Smooth muscle cell (in vitro differentiated cells): ENCODE measurements at regions not wholly inside any gene's neighbourhood (a gene's known extent, or its start where the extent isn't known, plus 50 kb on each side); places are given as distances from the start of the nearest gene placed in this dataset.

Experiments
- DNase-seq: peaks from one replicate; lab custom pipeline; 2025; ENCODE audit not compliant: unreplicated experiment; lab: John Stamatoyannopoulos, UW
- H2AFZ ChIP-seq: fragments of 200-600 bp; sonication (generic); 2 replicates; pipeline ENCODE4 v1.6.0; 2016; ENCODE audit warnings: antibody characterized with exemption, low read depth, mild to moderate bottlenecking
- H3F3A ChIP-seq: fragments of 200-600 bp; sonication (generic); 2 replicates; pipeline ENCODE4 v1.6.0; 2017; ENCODE audit warnings: antibody characterized with exemption, low read depth
- H3K27ac ChIP-seq: fragments of 200-600 bp; sonication (generic); 2 replicates; pipeline ENCODE4 v1.5.1; 2016; ENCODE audit warnings: low read depth, mild to moderate bottlenecking
- H3K27me3 ChIP-seq: fragments of 200-600 bp; sonication (generic); 2 replicates; pipeline ENCODE4 v1.6.1; 2016; ENCODE audit warnings: low read depth, mild to moderate bottlenecking
- H3K36me3 ChIP-seq: fragments of 200-600 bp; sonication (generic); 2 replicates; pipeline ENCODE4 v1.5.1; 2016; ENCODE audit warnings: low read depth
- H3K4me1 ChIP-seq: fragments of 200-600 bp; sonication (generic); 2 replicates; pipeline ENCODE4 v1.5.1; 2016; ENCODE audit warnings: low read depth
- H3K4me2 ChIP-seq: fragments of 200-600 bp; sonication (generic); 2 replicates; pipeline ENCODE4 v1.6.0; 2016; ENCODE audit warnings: mild to moderate bottlenecking
- H3K4me3 ChIP-seq: fragments of 200-600 bp; sonication (generic); 2 replicates; pipeline ENCODE4 v1.5.1; 2016; ENCODE audit warnings: mild to moderate bottlenecking
- H3K79me2 ChIP-seq: fragments of 200-600 bp; sonication (generic); 2 replicates; pipeline ENCODE4 v1.6.0; 2016; ENCODE audit warnings: low read depth, mild to moderate bottlenecking
- H3K9ac ChIP-seq: fragments of 200-600 bp; sonication (generic); 2 replicates; pipeline ENCODE4 v1.6.0; 2016; ENCODE audit warnings: low read depth
- H3K9me3 ChIP-seq: fragments of 200-600 bp; sonication (generic); replicated peaks from 2 replicates; pipeline ENCODE4 v1.5.1; 2016; ENCODE audit warnings: low read depth
- H4K20me1 ChIP-seq: fragments of 200-600 bp; sonication (generic); 2 replicates; pipeline ENCODE4 v1.6.0; 2016; ENCODE audit warnings: low read depth
- CTCF ChIP-seq: fragments of 200-600 bp; sonication (generic); IDR thresholded peaks from 2 replicates; pipeline ENCODE4 v1.5.1; 2017; ENCODE audit warnings: borderline replicate concordance, mild to moderate bottlenecking, antibody characterized with exemption; ENCODE audit not compliant: insufficient read depth, poor library complexity, severe bottlenecking
- WGBS: methylation state at CpG from one replicate; pipeline ENCODE4 v1.1.7; 2016; ENCODE audit warnings: low lambda C conversion rate; 5-methylcytosine and 5-hydroxymethylcytosine counted together

GRCh38 chr3:25037049-25037547 is 391.0 kb upstream of the RARB start:
- Histone ChIP-seq H4K20me1 (no peaks in the 10 kb centered on the region), H3K4me2 (peak overlapping the region; percentile 63), H2AFZ (no peak overlapping the region), H3K9me3 (no peaks in the 10 kb centered on the region), H3K27me3 (no peaks in the 10 kb centered on the region), H3K4me3 (no peak overlapping the region), H3K27ac (no peak overlapping the region), H3K79me2 (no peaks in the 10 kb centered on the region), H3F3A (peaks cover 14% of the 10 kb centered on the region), H3K4me1 (peaks cover 6% of the 10 kb centered on the region), H3K9ac (no peak overlapping the region), H3K36me3 (no peaks in the 10 kb centered on the region)
- DNase-seq = no peak
- WGBS = 11% methylated on average over 6 of the region's 6 CpGs
- no peak for TF ChIP-seq CTCF

GRCh38 chr3:25038271-25038670 is 389.8 kb upstream of the RARB start:
- H3F3A ChIP-seq = peaks cover 14% of the 10 kb centered on the region
- H3K79me2 ChIP-seq = no peaks in the 10 kb centered on the region
- H3K4me1 ChIP-seq = peaks cover 6% of the 10 kb centered on the region
- no peak overlapping the region for H2AFZ ChIP-seq
- no peaks in the 10 kb centered on the region for H4K20me1 ChIP-seq
- peak overlapping the region; percentile 12 for H3K4me2 ChIP-seq
- H3K4me3 ChIP-seq = no peak overlapping the region
- H3K9ac ChIP-seq = no peak overlapping the region
- no peak overlapping the region for H3K27ac ChIP-seq
- no peaks in the 10 kb centered on the region for H3K36me3 ChIP-seq
- no peaks in the 10 kb centered on the region for H3K27me3 ChIP-seq
- H3K9me3 ChIP-seq = no peaks in the 10 kb centered on the region
- DNase-seq = no peak
- no peak for TF ChIP-seq CTCF

GRCh38 chr3:25038922-25039321 is 389.1 kb upstream of the RARB start:
- Histone ChIP-seq H3F3A (peaks cover 14% of the 10 kb centered on the region), H3K36me3 (no peaks in the 10 kb centered on the region), H3K27ac (no peak overlapping the region), H3K4me2 (peak overlapping the region; percentile 12), H3K9me3 (no peaks in the 10 kb centered on the region), H3K9ac (no peak overlapping the region), H3K27me3 (no peaks in the 10 kb centered on the region), H3K4me3 (no peak overlapping the region), H4K20me1 (no peaks in the 10 kb centered on the region), H3K79me2 (no peaks in the 10 kb centered on the region), H2AFZ (no peak overlapping the region), H3K4me1 (peaks cover 6% of the 10 kb centered on the region)
- DNase-seq = no peak
- 62% methylated on average over 4 of the region's 4 CpGs for WGBS
- TF ChIP-seq CTCF = no peak

- peaks cover 20% of the 10 kb centered on the region for H3F3A ChIP-seq
- peaks cover 21% of the 10 kb centered on the region for H3K4me1 ChIP-seq
- no peak overlapping the region for H3K4me2 ChIP-seq
- no peaks in the 10 kb centered on the region for H3K27me3 ChIP-seq
- H3K9me3 ChIP-seq = no peaks in the 10 kb centered on the region
- H3K27ac ChIP-seq = no peak overlapping the region
- WGBS = 39% methylated on average over 3 of the region's 3 CpGs
- H3K9ac ChIP-seq = no peak overlapping the region
- no peaks in the 10 kb centered on the region for H3K36me3 ChIP-seq
- no peak for TF ChIP-seq CTCF
- H3K79me2 ChIP-seq = no peaks in the 10 kb centered on the region
- no peaks in the 10 kb centered on the region for H4K20me1 ChIP-seq
- no peak overlapping the region for H3K4me3 ChIP-seq
- no peak for DNase-seq
- no peak overlapping the region for H2AFZ ChIP-seq
These were observed 387.3 kb upstream of the RARB start for GRCh38 chr3:25040748-25041147.
